ENCODE measurements at regions not wholly inside any gene's neighbourhood (a gene's known extent, or its start where the extent isn't known, plus 50 kb on each side); places are given as distances from the start of the nearest gene placed in this dataset.

GRCh38 chr22:48737461-48738203 lies 1090.0 kb downstream of the BRD1 start:
- DNase-seq: no peak
- Mint-ChIP-seq H3K9me3 (peaks cover 72% of the 10 kb centered on the region), H3K4me1 (ENCODE audit: low read depth) (no peaks in the 10 kb centered on the region), H3K27ac (no peak overlapping the region), H3K36me3 (ENCODE audit: low read depth) (peaks cover 6% of the 10 kb centered on the region; the same call in 1 of the 2 replicates), H3K4me3 (no peak overlapping the region), H3K27me3 (ENCODE audit: insufficient read depth) (no peaks in the 10 kb centered on the region; the same call in 1 of the 2 replicates)
- no peak for TF ChIP-seq CTCF (IDR thresholded peaks at IDR 0.05)

DNA sequence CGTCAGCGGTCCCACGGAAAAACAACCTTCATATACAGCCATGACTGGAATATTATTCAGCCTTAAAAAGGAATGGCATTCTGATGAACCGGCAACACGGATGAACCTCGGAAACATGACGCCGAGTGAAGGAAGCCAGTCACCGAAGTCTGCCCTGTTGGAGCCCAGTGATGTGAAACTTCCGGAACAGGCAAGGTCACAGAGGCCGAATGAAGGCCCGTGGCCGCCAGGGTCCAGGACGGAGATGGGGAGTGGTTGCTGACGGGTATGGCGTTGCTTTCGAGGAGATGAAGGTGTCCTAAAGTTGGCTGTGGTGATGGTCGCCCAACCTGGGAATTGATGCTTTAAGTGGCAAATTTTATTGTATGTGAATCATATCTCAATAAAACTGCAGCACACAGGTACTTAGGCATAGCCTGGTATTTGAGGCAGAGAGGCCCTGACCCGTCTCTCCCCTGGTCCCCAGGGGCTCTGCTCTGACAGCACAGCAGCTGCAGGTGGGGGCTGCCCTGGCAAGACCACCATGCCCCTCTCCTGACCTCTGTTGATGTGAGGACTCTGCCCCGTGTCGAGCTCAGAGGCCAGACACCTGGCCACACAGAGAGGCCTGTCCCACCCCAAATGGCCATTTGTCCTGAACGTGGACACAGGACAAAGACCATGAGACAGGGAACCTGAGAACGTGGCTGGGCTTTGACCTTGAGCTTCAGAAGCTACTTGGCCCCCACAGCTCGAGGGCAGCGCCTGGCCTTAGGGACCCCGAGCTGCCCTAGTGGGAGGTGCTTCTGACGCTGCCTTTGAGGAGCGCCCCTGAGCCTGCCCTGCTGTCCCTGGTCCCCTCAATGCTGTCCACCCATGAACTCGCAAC lies 1090.8 kb downstream of the BRD1 start:
- no peaks in the 10 kb centered on the region; the same call in 1 of the 2 replicates for H3K27me3 Mint-ChIP-seq (ENCODE audit: insufficient read depth)
- no peak for DNase-seq
- no peak for TF ChIP-seq CTCF (IDR thresholded peaks at IDR 0.05)

GRCh38 chr22:48734961-48735360 lies 1092.7 kb downstream of the BRD1 start:
- Mint-ChIP-seq H3K4me1 (ENCODE audit: low read depth) (no peaks in the 10 kb centered on the region), H3K4me3 (no peak overlapping the region), H3K27me3 (ENCODE audit: insufficient read depth) (no peaks in the 10 kb centered on the region; the same call in 1 of the 2 replicates), H3K27ac (no peak overlapping the region), H3K9me3 (peaks cover 80% of the 10 kb centered on the region), H3K36me3 (ENCODE audit: low read depth) (peaks cover 16% of the 10 kb centered on the region)
- DNase-seq: no peak
- no peak for TF ChIP-seq CTCF (IDR thresholded peaks at IDR 0.05)

More for the DNA sequence above, 1090.8 kb downstream of the BRD1 start:
- H3K27ac Mint-ChIP-seq: no peak overlapping the region
- H3K4me1 Mint-ChIP-seq (ENCODE audit: low read depth): no peaks in the 10 kb centered on the region
- H3K36me3 Mint-ChIP-seq (ENCODE audit: low read depth): peaks cover 11% of the 10 kb centered on the region
- no peak overlapping the region for H3K4me3 Mint-ChIP-seq
- H3K9me3 Mint-ChIP-seq: peaks cover 72% of the 10 kb centered on the region

DNA sequence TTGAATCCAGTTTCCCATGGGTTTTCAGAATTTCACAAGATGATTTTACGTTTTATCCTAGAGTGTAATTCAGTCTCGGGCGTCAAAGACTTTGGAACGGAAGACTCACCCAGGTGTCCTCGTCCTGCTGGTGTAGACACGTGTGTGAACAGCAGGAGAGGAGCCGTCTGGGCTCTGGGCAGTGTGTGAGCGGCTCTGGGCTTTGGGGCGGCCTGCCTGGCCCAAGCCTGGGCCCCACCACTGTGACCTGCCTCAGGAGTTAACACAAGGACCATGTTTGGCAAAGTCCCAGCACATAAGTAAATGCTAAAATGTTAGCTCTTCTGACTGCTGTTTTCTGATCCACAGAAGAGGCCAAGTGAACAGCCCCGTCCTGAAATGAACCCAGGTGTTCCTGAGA lies 1093.3 kb downstream of the BRD1 start:
- H3K4me3 Mint-ChIP-seq: no peak overlapping the region
- no peaks in the 10 kb centered on the region for H3K4me1 Mint-ChIP-seq (ENCODE audit: low read depth)
- TF ChIP-seq CTCF (IDR thresholded peaks at IDR 0.05): no peak
- peaks cover 16% of the 10 kb centered on the region for H3K36me3 Mint-ChIP-seq (ENCODE audit: low read depth)
- H3K27me3 Mint-ChIP-seq (ENCODE audit: insufficient read depth): no peaks in the 10 kb centered on the region; the same call in 1 of the 2 replicates
- H3K9me3 Mint-ChIP-seq: peaks cover 75% of the 10 kb centered on the region
- DNase-seq: no peak
- no peak overlapping the region for H3K27ac Mint-ChIP-seq

GRCh38 chr22:48729499-48730171 lies 1098.0 kb downstream of the BRD1 start:
- no peak overlapping the region for H3K4me3 Mint-ChIP-seq
- peaks cover 61% of the 10 kb centered on the region for H3K9me3 Mint-ChIP-seq
- no peaks in the 10 kb centered on the region; the same call in 1 of the 2 replicates for H3K27me3 Mint-ChIP-seq (ENCODE audit: insufficient read depth)
- no peak for DNase-seq
- H3K4me1 Mint-ChIP-seq (ENCODE audit: low read depth): no peaks in the 10 kb centered on the region
- H3K36me3 Mint-ChIP-seq (ENCODE audit: low read depth): peaks cover 12% of the 10 kb centered on the region
- no peak overlapping the region for H3K27ac Mint-ChIP-seq
- TF ChIP-seq CTCF (IDR thresholded peaks at IDR 0.05): no peak
